Retina (tissue), 1 donor: ENCODE measurements at regions not wholly inside any gene's neighbourhood (a gene's known extent, or its start where the extent isn't known, plus 50 kb on each side); places are given as distances from the start of the nearest gene placed in this dataset.
"Not testable (repeated sequence)": the region's sequence is repeated elsewhere in the genome, so short reads cannot be mapped to it uniquely, and the experiment has no call there.

ENCODE experiments used
- DNase-seq: peaks from one replicate; pipeline ENCODE4 v3.0.0-alpha.2; 2016

- not testable (repeated sequence) for DNase-seq
Observed at GRCh38 chr10:45056806-45057205, 56.1 kb downstream of the ZNF22 start.

- no peak for DNase-seq
Observed at GRCh38 chr10:45058580-45058979, 57.9 kb downstream of the ZNF22 start.

GRCh38 chr10:45058992-45059561 is 58.4 kb downstream of the ZNF22 start:
- DNase-seq, result no peak

- no peak for DNase-seq
Observed at GRCh38 chr10:45059632-45060031, 58.9 kb downstream of the ZNF22 start.

GRCh38 chr10:45061982-45062381 is 61.3 kb downstream of the ZNF22 start:
- DNase-seq, result no peak

- no peak for DNase-seq
Observed at GRCh38 chr10:45063591-45064231, 63.0 kb downstream of the ZNF22 start.

- DNase-seq, result no peak
Observed at GRCh38 chr10:45064998-45065397, 64.3 kb downstream of the ZNF22 start.

GRCh38 chr10:45071043-45071813 is 70.5 kb downstream of the ZNF22 start:
- DNase-seq, result no peak

- no peak for DNase-seq
Observed at GRCh38 chr10:45075216-45075615, 74.5 kb downstream of the ZNF22 start.

- DNase-seq, result no peak
Observed at GRCh38 chr10:45075826-45076380, 75.2 kb downstream of the ZNF22 start.

- no peak for DNase-seq
Observed at GRCh38 chr10:45076891-45077290, 76.2 kb downstream of the ZNF22 start.

- no peak for DNase-seq
Observed at GRCh38 chr10:45080331-45080730, 79.6 kb downstream of the ZNF22 start.

- no peak for DNase-seq
Observed at GRCh38 chr10:45082176-45082575, 81.5 kb downstream of the ZNF22 start.

- DNase-seq, result no peak
Observed at GRCh38 chr10:45091968-45092367, 91.2 kb downstream of the ZNF22 start.

- no peak for DNase-seq
Observed at GRCh38 chr10:45093945-45094344, 93.2 kb downstream of the ZNF22 start.

GRCh38 chr10:45095286-45095685 is 94.6 kb downstream of the ZNF22 start:
- no peak for DNase-seq

- no peak for DNase-seq
Observed at GRCh38 chr10:45096001-45096400, 95.3 kb downstream of the ZNF22 start.

- no peak for DNase-seq
Observed at GRCh38 chr10:45100429-45100828, 99.7 kb downstream of the ZNF22 start.

- no peak for DNase-seq
Observed at GRCh38 chr10:45104674-45105073, 104.0 kb downstream of the ZNF22 start.

GRCh38 chr10:45105309-45105708 is 104.6 kb downstream of the ZNF22 start:
- DNase-seq, result not testable (repeated sequence)

- DNase-seq, result no peak
Observed at GRCh38 chr10:45106236-45106856, 105.6 kb downstream of the ZNF22 start.

- no peak for DNase-seq
Observed at GRCh38 chr10:45111509-45111908, 110.8 kb downstream of the ZNF22 start.

- not testable (repeated sequence) for DNase-seq
Observed at GRCh38 chr10:45117940-45118339, 117.2 kb downstream of the ZNF22 start.
